Fibroblast of lung (primary cell): ENCODE measurements at regions not wholly inside any gene's neighbourhood (a gene's known extent, or its start where the extent isn't known, plus 50 kb on each side); places are given as distances from the start of the nearest gene placed in this dataset.

Experiments used
- DNase-seq, 2 donors: peaks; one replicate each; pipeline versions ENCODE4 v3.0.0 to v3.0.0-alpha.2; 2010; ENCODE audit warnings: low read depth in 2 of 2
- H2AFZ ChIP-seq: 2 replicates; pipeline ENCODE4 v1.5.1; 2012; ENCODE audit warnings: low read length, control low read depth, inconsistent platforms
- H3K27ac ChIP-seq: 2 replicates; pipeline ENCODE4 v1.5.1; 2011; ENCODE audit warnings: low read length, control low read depth; ENCODE audit not compliant: insufficient read depth
- H3K27me3 ChIP-seq: 2 replicates; pipeline ENCODE4 v1.5.1; 2011; ENCODE audit warnings: mild to moderate bottlenecking, low read length; ENCODE audit not compliant: control insufficient read depth, insufficient read depth
- H3K36me3 ChIP-seq: 2 replicates; pipeline ENCODE4 v1.5.1; 2011; ENCODE audit warnings: low read length; ENCODE audit not compliant: control insufficient read depth, insufficient read depth
- H3K4me1 ChIP-seq: 2 replicates; pipeline ENCODE4 v1.5.1; 2011; ENCODE audit warnings: low read length; ENCODE audit not compliant: control insufficient read depth, insufficient read depth; ENCODE audit errors: extremely low read depth
- H3K4me2 ChIP-seq: 2 replicates; pipeline ENCODE4 v1.5.1; 2011; ENCODE audit warnings: low read length, control low read depth; ENCODE audit not compliant: insufficient read depth; ENCODE audit errors: extremely low read depth
- H3K4me3 ChIP-seq, 4 experiments: fragments of 200-600 bp in 1 of 4; sonication (generic) in 1 of 4; replicated peaks in 1 of 4; 2 replicates each; pipeline ENCODE4 v1.5.1; 2011 to 2016; ENCODE audit warnings: low read length in 4 of 4, low read depth in 3 of 4, mild to moderate bottlenecking in 3 of 4, control low read depth in 2 of 4, inconsistent platforms in 1 of 4, mixed read lengths in 1 of 4; ENCODE audit not compliant: insufficient read depth in 1 of 4; ENCODE audit errors: control extremely low read depth in 1 of 4
- H3K79me2 ChIP-seq: 2 replicates; pipeline ENCODE4 v1.5.1; 2012; ENCODE audit warnings: mild to moderate bottlenecking, low read length, inconsistent platforms; ENCODE audit not compliant: control insufficient read depth, insufficient read depth
- H3K9ac ChIP-seq: 2 replicates; pipeline ENCODE4 v1.5.1; 2011; ENCODE audit warnings: mild to moderate bottlenecking, low read length, control low read depth; ENCODE audit not compliant: insufficient read depth
- H3K9me3 ChIP-seq: 2 replicates; pipeline ENCODE4 v1.5.1; 2012; ENCODE audit warnings: low read depth, low read length; ENCODE audit not compliant: control insufficient read depth, insufficient read depth
- H4K20me1 ChIP-seq: 2 replicates; pipeline ENCODE4 v1.5.1; 2011; ENCODE audit warnings: low read length; ENCODE audit not compliant: control insufficient read depth, insufficient read depth; ENCODE audit errors: extremely low read depth
- CTCF ChIP-seq, 2 donors: IDR thresholded peaks in 1 of 2; conservative IDR thresholded peaks in 1 of 2; 1 replicate in 1 of 2; 2 replicates in 1 of 2; pipeline ENCODE4 v1.5.1; 2011 to 2012; ENCODE audit warnings: low read length in 2 of 2, control low read depth in 1 of 2, inconsistent platforms in 1 of 2, low read depth in 1 of 2, mild to moderate bottlenecking in 1 of 2
- EZH2 ChIP-seq: IDR thresholded peaks from 2 replicates; pipeline ENCODE4 v1.5.1; 2012; ENCODE audit warnings: low read length, control low read depth, mild to moderate bottlenecking; ENCODE audit errors: missing control alignments

GRCh38 chr5:104739905-104740304 is 1177.3 kb upstream of the NUDT12 start:
- H3K4me2 ChIP-seq = no peak overlapping the region
- H3K4me1 ChIP-seq = no peaks in the 10 kb centered on the region
- H2AFZ ChIP-seq = no peak overlapping the region
- no peaks in the 10 kb centered on the region for H3K36me3 ChIP-seq
- no peaks in the 10 kb centered on the region for H3K79me2 ChIP-seq
- H4K20me1 ChIP-seq = no peaks in the 10 kb centered on the region
- H3K27me3 ChIP-seq = no peaks in the 10 kb centered on the region
- no peak overlapping the region for H3K4me3 ChIP-seq
- no peak overlapping the region for H3K9ac ChIP-seq
- TF ChIP-seq CTCF (conservative IDR thresholded peaks at IDR 0.05 in 1 of 2, IDR thresholded peaks at IDR 0.05 in 1 of 2; ENCODE audit: low read depth in 1 of 2, low read length in 2 of 2) (no peak), EZH2 (no peak)
- no peak overlapping the region for H3K27ac ChIP-seq
- no peaks in the 10 kb centered on the region for H3K9me3 ChIP-seq
- no peak for DNase-seq

GRCh38 chr5:104739503-104739902 is 1176.9 kb upstream of the NUDT12 start:
- Histone ChIP-seq H2AFZ (no peak overlapping the region), H3K9ac (no peak overlapping the region), H3K79me2 (no peaks in the 10 kb centered on the region), H3K27ac (no peak overlapping the region), H4K20me1 (no peaks in the 10 kb centered on the region), H3K27me3 (no peaks in the 10 kb centered on the region), H3K4me1 (no peaks in the 10 kb centered on the region), H3K4me2 (no peak overlapping the region), H3K4me3 (no peak overlapping the region), H3K36me3 (no peaks in the 10 kb centered on the region), H3K9me3 (no peaks in the 10 kb centered on the region)
- DNase-seq = no peak
- TF ChIP-seq EZH2 = no peak
- no peak for TF ChIP-seq CTCF (conservative IDR thresholded peaks at IDR 0.05 in 1 of 2, IDR thresholded peaks at IDR 0.05 in 1 of 2; ENCODE audit: low read depth in 1 of 2, low read length in 2 of 2)

- Histone ChIP-seq H4K20me1 (no peaks in the 10 kb centered on the region), H2AFZ (no peak overlapping the region), H3K79me2 (no peaks in the 10 kb centered on the region), H3K27me3 (no peaks in the 10 kb centered on the region), H3K4me1 (no peaks in the 10 kb centered on the region), H3K36me3 (no peaks in the 10 kb centered on the region), H3K4me3 (no peak overlapping the region), H3K9me3 (no peaks in the 10 kb centered on the region), H3K4me2 (no peak overlapping the region), H3K9ac (no peak overlapping the region), H3K27ac (no peak overlapping the region)
- no peak for DNase-seq
- no peak for TF ChIP-seq CTCF (conservative IDR thresholded peaks at IDR 0.05 in 1 of 2, IDR thresholded peaks at IDR 0.05 in 1 of 2; ENCODE audit: low read depth in 1 of 2, low read length in 2 of 2)
- TF ChIP-seq EZH2 = no peak
Observed at GRCh38 chr5:104736073-104736472, 1173.5 kb upstream of the NUDT12 start.
